B cell (primary cell): ENCODE measurements at regions not wholly inside any gene's neighbourhood (a gene's known extent, or its start where the extent isn't known, plus 50 kb on each side); places are given as distances from the start of the nearest gene placed in this dataset.

Source experiments
- ATAC-seq: fragments of 200-7000 bp; cut with Tn5 transposase; one replicate; pipeline ENCODE4 v1.10.0; 2021; ENCODE audit warnings: low read depth, mild to moderate bottlenecking, moderate number of reproducible peaks, moderate library complexity
- CTCF ChIA-PET: fragments of 350-600 bp; sonication (Branson Sonifier 250); formaldehyde crosslinking; loops from one replicate; lab custom pipeline; 2021; ENCODE audit warnings: antibody characterized with exemption, inconsistent platforms; lab: Charles Lee
- POLR2A ChIA-PET: fragments of 350-600 bp; sonication (Branson Sonifier 250); formaldehyde crosslinking; loops from one replicate; lab custom pipeline; 2021; ENCODE audit warnings: antibody characterized with exemption; lab: Charles Lee
- DNase-seq: peaks from one replicate; pipeline ENCODE4 v3.0.0; 2013
- H2AFZ ChIP-seq: 2 replicates; pipeline ENCODE4 v1.6.1; 2012; ENCODE audit warnings: mild to moderate bottlenecking, low read depth, low read length; ENCODE audit not compliant: insufficient read depth, poor library complexity, severe bottlenecking
- H3K27ac ChIP-seq, 2 donors: 1 replicate in 1 of 2; 2 replicates in 1 of 2; pipeline ENCODE4 v1.5.1; 2012 to 2013; ENCODE audit warnings: low read length in 2 of 2, mild to moderate bottlenecking in 2 of 2, moderate library complexity in 1 of 2
- H3K27me3 ChIP-seq, 4 experiments: fragments of 200-600 bp in 1 of 4; sonication (generic) in 1 of 4; replicated peaks in 1 of 4; 1 replicate in 2 of 4; 2 replicates in 2 of 4; pipeline versions ENCODE4 v1.6.1 to v1.7.0; 2013 to 2016; ENCODE audit warnings: low read length in 3 of 4, mild to moderate bottlenecking in 2 of 4, mixed read lengths in 1 of 4, moderate library complexity in 1 of 4; ENCODE audit not compliant: insufficient read depth in 4 of 4, control insufficient read depth in 3 of 4; ENCODE audit errors: control extremely low read depth in 1 of 4
- H3K36me3 ChIP-seq, 2 experiments: replicated peaks in 1 of 2; 1 replicate in 1 of 2; 2 replicates in 1 of 2; pipeline versions ENCODE4 v1.6.1 to v1.7.1; 2013; ENCODE audit warnings: low read length in 1 of 2; ENCODE audit not compliant: insufficient read depth in 2 of 2, control insufficient read depth in 1 of 2; ENCODE audit errors: control extremely low read depth in 1 of 2, extremely low read depth in 1 of 2
- H3K4me1 ChIP-seq, 2 donors: fragments of 200-600 bp in 1 of 2; sonication (generic) in 1 of 2; 1 replicate in 1 of 2; 2 replicates in 1 of 2; pipeline versions ENCODE4 v1.5.1 to v1.6.1; 2013 to 2017; ENCODE audit warnings: low read length in 2 of 2; ENCODE audit not compliant: control insufficient read depth in 2 of 2, insufficient read depth in 2 of 2
- H3K4me2 ChIP-seq: replicated peaks from 2 replicates; pipeline ENCODE3; 2012; ENCODE audit warnings: mild to moderate bottlenecking, low read depth, low read length; ENCODE audit not compliant: poor library complexity, severe bottlenecking
- H3K4me3 ChIP-seq, 5 experiments: fragments of 200-600 bp in 1 of 5; sonication (generic) in 1 of 5; 1 replicate in 3 of 5; 2 replicates in 2 of 5; pipeline versions ENCODE4 v1.5.1 to v1.7.0; 2011 to 2016; ENCODE audit warnings: low read length in 4 of 5, mild to moderate bottlenecking in 4 of 5, low read depth in 2 of 5, control low read depth in 1 of 5, moderate library complexity in 1 of 5; ENCODE audit not compliant: insufficient read depth in 1 of 5; ENCODE audit errors: control extremely low read depth in 1 of 5, extremely low read depth in 1 of 5
- H3K79me2 ChIP-seq: fragments of 200-600 bp; sonication (generic); one replicate; pipeline ENCODE4 v1.6.0; 2016; ENCODE audit warnings: low read length; ENCODE audit not compliant: control insufficient read depth, insufficient read depth
- H3K9ac ChIP-seq: fragments of 200-600 bp; sonication (generic); 2 replicates; pipeline ENCODE4 v1.6.1; 2017; ENCODE audit warnings: mild to moderate bottlenecking, low read length, moderate library complexity
- H3K9me3 ChIP-seq, 3 donors: one replicate each; pipeline versions ENCODE4 v1.6.1 to v1.7.1; 2013; ENCODE audit warnings: low read length in 2 of 3; ENCODE audit not compliant: control insufficient read depth in 2 of 3, insufficient read depth in 1 of 3; ENCODE audit errors: control extremely low read depth in 1 of 3
- H4K20me1 ChIP-seq: 2 replicates; pipeline ENCODE4 v1.6.0; 2012; ENCODE audit warnings: mild to moderate bottlenecking, low read length; ENCODE audit not compliant: insufficient read depth, control insufficient read depth, poor library complexity, severe bottlenecking
- H3K27ac Mint-ChIP-seq: one replicate; pipeline ENCODE4 v1.8.0; 2021; ENCODE audit warnings: mixed read lengths
- H3K27me3 Mint-ChIP-seq: one replicate; pipeline ENCODE4 v1.8.0; 2021; ENCODE audit warnings: mixed read lengths
- H3K4me1 Mint-ChIP-seq: one replicate; pipeline ENCODE4 v1.8.0; 2021; ENCODE audit warnings: mixed read lengths
- H3K4me3 Mint-ChIP-seq: one replicate; pipeline ENCODE4 v1.8.0; 2021; ENCODE audit warnings: mixed read lengths
- H3K9me3 Mint-ChIP-seq: one replicate; pipeline ENCODE4 v1.8.0; 2022; ENCODE audit warnings: mixed read lengths; ENCODE audit not compliant: insufficient read depth
- EZH2 ChIP-seq: IDR thresholded peaks from 2 replicates; pipeline ENCODE4 v1.6.1; 2012; ENCODE audit warnings: borderline replicate concordance, low read depth, mild to moderate bottlenecking, moderate library complexity, low read length; ENCODE audit not compliant: insufficient read depth, poor library complexity, severe bottlenecking
- WGBS: methylation state at CpG from one replicate; pipeline ENCODE4 v1.1.5; 2013; ENCODE audit warnings: missing lambda C conversion rate; ENCODE audit not compliant: insufficient coverage; 5-methylcytosine and 5-hydroxymethylcytosine counted together
- intact Hi-C: fragments of 100-400 bp; cut with micrococcal nuclease; formaldehyde crosslinking; loops from one replicate; pipeline ENCODE4 v1.10.0; 2022
- TF ChIP-seq, protein P1 (sequence below): fragments of 200-600 bp; IDR thresholded peaks from one replicate; pipeline ENCODE4 v1.8.0; 2022; ENCODE audit warnings: antibody characterized with exemption, mild to moderate bottlenecking

- Histone ChIP-seq H4K20me1 (no peaks in the 10 kb centered on the region), H3K9me3 (peaks cover 0 to 23% (median 6%) of the 10 kb centered on the region in 3 donors), H3K79me2 (no peaks in the 10 kb centered on the region), H3K4me3 (no peak overlapping the region), H3K36me3 (no peaks in the 10 kb centered on the region), H3K4me2 (no peak overlapping the region), H3K4me1 (no peaks in the 10 kb centered on the region), H3K27ac (no peak overlapping the region), H2AFZ (no peak overlapping the region), H3K9ac (no peak overlapping the region), H3K27me3 (no peaks in the 10 kb centered on the region)
- ChIA-PET CTCF (no interaction called here), POLR2A (no interaction called here)
- ATAC-seq (no peak), DNase-seq (no peak)
- Mint-ChIP-seq H3K27ac (no peak overlapping the region), H3K4me1 (no peaks in the 10 kb centered on the region), H3K4me3 (no peak overlapping the region), H3K9me3 (peaks cover 15% of the 10 kb centered on the region), H3K27me3 (no peaks in the 10 kb centered on the region)
- TF ChIP-seq EZH2: no peak
- WGBS: 94% methylated on average over 3 of the region's 3 CpGs
- intact Hi-C loops: no loop called here
Measured at GRCh38 chr9:30201024-30201423, 2183.4 kb upstream of the ACO1 start.

- no peaks in the 10 kb centered on the region for H3K9me3 ChIP-seq
- ATAC-seq (no peak), DNase-seq (no peak)
- Mint-ChIP-seq H3K27ac (no peak overlapping the region), H3K4me3 (no peak overlapping the region), H3K4me1 (no peaks in the 10 kb centered on the region), H3K27me3 (no peaks in the 10 kb centered on the region), H3K9me3 (peaks cover 2% of the 10 kb centered on the region)
- H4K20me1 ChIP-seq: no peaks in the 10 kb centered on the region
- TF ChIP-seq EZH2: no peak
- TF ChIP-seq, protein P1, sequence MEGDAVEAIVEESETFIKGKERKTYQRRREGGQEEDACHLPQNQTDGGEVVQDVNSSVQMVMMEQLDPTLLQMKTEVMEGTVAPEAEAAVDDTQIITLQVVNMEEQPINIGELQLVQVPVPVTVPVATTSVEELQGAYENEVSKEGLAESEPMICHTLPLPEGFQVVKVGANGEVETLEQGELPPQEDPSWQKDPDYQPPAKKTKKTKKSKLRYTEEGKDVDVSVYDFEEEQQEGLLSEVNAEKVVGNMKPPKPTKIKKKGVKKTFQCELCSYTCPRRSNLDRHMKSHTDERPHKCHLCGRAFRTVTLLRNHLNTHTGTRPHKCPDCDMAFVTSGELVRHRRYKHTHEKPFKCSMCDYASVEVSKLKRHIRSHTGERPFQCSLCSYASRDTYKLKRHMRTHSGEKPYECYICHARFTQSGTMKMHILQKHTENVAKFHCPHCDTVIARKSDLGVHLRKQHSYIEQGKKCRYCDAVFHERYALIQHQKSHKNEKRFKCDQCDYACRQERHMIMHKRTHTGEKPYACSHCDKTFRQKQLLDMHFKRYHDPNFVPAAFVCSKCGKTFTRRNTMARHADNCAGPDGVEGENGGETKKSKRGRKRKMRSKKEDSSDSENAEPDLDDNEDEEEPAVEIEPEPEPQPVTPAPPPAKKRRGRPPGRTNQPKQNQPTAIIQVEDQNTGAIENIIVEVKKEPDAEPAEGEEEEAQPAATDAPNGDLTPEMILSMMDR: no peak
- H3K27ac ChIP-seq: no peak overlapping the region
- POLR2A ChIA-PET: no interaction called here
- no peak overlapping the region for H2AFZ ChIP-seq
- no peaks in the 10 kb centered on the region for H3K4me1 ChIP-seq
- no peak overlapping the region for H3K9ac ChIP-seq
- CTCF ChIA-PET: no interaction called here
- H3K4me2 ChIP-seq: no peak overlapping the region
- H3K27me3 ChIP-seq: no peaks in the 10 kb centered on the region
- no peak overlapping the region for H3K4me3 ChIP-seq
- WGBS: no CpG with 5 or more reads among the region's 4 CpGs
- intact Hi-C loops: no loop called here
- no peaks in the 10 kb centered on the region for H3K79me2 ChIP-seq
- H3K36me3 ChIP-seq: no peaks in the 10 kb centered on the region
Measured at GRCh38 chr9:30235068-30235467, 2149.4 kb upstream of the ACO1 start.
